HG03095 (cell line): ENCODE measurements at regions not wholly inside any gene's neighbourhood (a gene's known extent, or its start where the extent isn't known, plus 50 kb on each side); places are given as distances from the start of the nearest gene placed in this dataset.
"Not testable (repeated sequence)": the region's sequence is repeated elsewhere in the genome, so short reads cannot be mapped to it uniquely, and the experiment has no call there.

Experiments
- ATAC-seq: cut with Tn5 transposase; IDR thresholded peaks from one replicate; pipeline ENCODE4 v1.9.1; 2021; ENCODE audit warnings: moderate library complexity; ENCODE audit not compliant: unreplicated experiment

GRCh38 chr6:167707686-167708500 is 118.8 kb upstream of the AFDN start:
- ATAC-seq: no peak

- ATAC-seq: no peak
Measured at GRCh38 chr6:167708501-167709094, 118.1 kb upstream of the AFDN start.

GRCh38 chr6:167709196-167709595 is 117.5 kb upstream of the AFDN start:
- no peak for ATAC-seq

DNA sequence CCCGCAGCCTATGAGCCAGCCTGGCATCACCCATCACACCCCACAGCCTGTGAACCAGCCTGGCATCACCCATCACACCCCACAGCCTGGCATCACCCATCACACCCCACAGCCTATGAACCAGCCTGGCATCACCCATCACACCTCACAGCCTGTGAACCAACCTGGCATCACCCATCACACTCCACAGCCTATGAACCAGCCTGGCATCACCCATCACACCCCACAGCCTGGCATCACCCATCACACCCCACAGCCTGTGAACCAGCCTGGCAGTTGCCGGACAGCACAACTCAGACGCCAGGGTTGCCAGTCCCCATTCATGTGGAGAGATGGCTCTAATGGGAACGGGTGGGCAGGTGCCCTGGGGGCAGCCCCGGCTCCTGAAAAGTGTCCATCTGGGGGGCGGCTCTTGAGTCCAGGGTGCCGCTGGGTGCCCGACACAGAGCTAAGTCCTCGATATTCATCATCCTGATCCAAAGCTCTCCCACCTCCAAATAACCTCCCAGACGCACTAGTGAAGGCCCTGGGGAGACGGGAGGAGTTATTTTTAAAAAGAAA is 116.9 kb upstream of the AFDN start:
- not testable (repeated sequence) for ATAC-seq

- no peak for ATAC-seq
Measured at GRCh38 chr6:167710363-167710920, 116.3 kb upstream of the AFDN start.

- ATAC-seq: no peak
Measured at GRCh38 chr6:167711211-167711610, 115.5 kb upstream of the AFDN start.

DNA sequence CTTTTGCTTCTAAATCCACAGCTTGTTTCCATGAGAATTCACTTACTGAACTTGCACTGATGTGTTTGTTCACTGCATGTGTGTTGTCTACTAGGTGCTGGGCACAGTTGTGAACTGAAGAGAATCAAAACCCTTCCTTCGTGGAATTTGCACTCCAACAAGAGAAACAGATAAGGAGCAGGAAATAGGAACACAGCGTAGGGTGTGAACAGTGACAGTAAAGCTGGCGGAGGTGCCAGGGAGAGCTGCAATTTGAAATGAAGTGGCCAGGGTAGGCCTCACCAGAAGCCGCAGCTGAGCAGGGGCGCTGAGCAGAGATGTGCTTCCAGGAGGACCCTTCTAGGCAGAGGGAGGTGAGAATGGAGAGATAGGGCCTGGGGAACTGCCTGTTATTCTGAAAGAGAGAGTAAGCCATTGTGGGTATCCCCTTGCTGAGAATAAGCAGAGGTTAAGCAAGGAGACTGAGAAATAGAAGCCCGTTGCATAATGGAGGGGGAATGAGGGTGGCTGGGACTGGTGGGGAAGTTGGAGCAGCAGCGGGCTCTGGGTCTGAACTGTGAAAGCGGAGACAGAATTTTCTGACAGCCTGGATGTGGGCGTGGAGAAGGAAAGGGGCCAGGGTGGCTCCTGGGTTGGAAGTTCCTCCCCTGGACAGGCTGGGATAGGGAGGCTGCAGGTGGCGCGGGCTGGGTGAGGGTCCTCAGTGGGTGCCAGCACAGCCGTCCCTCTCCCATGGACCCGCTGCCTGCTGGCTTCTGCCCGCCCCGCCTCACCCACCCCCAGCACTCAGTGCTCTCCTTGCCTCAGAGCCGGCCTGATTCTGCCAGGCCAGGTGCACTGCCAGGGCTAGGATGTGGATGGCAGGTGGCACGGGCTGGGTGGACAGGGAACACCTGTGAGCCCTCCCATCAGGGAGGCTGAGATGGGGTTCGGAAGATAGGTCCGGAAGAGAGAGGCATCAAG is 114.7 kb upstream of the AFDN start:
- ATAC-seq: no peak

- ATAC-seq: no peak
Measured at GRCh38 chr6:167712731-167713475, 113.8 kb upstream of the AFDN start.

GRCh38 chr6:167714152-167714551 is 112.6 kb upstream of the AFDN start:
- ATAC-seq: no peak

GRCh38 chr6:167717455-167717854 is 109.3 kb upstream of the AFDN start:
- ATAC-seq: no peak

DNA sequence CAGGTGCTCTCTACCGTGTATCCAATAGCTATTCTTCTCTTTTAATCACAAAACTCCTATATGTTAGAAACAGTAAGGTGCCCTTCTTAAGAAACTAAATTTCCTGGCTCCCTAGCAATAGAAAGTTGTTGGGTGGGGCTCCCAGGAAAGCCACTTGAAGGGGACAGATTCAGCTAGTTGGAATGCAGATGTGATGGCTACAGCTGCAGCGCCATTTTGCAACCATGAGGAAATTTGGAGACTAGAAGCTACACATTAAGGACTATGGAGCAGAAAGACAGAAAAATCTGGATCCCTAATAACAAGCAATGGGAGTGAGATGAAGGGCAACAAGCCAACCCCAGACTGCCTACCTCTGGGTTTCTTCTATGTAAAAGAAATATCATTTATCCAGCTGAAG is 108.8 kb upstream of the AFDN start:
- ATAC-seq: no peak

DNA sequence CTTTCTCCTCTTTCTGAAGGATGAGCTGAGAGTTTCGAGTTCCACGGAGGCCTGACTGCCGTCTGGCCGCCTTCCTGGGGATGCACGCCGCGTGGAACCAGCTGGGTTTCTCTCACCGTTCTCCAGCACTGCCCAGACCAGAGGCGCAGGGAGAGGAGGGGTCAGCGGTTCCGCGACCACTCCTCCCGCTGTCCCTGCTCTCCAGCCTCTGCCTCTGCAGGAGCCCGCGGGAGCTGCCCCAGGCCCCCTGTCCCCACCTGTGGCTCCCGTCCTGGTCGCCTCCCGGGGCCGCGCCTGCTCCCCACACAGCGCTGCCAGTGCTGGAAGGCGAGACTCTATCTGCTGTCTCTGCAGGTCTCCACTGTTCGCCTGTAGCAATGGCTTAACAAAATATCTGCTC is 106.8 kb upstream of the AFDN start:
- no peak for ATAC-seq

DNA sequence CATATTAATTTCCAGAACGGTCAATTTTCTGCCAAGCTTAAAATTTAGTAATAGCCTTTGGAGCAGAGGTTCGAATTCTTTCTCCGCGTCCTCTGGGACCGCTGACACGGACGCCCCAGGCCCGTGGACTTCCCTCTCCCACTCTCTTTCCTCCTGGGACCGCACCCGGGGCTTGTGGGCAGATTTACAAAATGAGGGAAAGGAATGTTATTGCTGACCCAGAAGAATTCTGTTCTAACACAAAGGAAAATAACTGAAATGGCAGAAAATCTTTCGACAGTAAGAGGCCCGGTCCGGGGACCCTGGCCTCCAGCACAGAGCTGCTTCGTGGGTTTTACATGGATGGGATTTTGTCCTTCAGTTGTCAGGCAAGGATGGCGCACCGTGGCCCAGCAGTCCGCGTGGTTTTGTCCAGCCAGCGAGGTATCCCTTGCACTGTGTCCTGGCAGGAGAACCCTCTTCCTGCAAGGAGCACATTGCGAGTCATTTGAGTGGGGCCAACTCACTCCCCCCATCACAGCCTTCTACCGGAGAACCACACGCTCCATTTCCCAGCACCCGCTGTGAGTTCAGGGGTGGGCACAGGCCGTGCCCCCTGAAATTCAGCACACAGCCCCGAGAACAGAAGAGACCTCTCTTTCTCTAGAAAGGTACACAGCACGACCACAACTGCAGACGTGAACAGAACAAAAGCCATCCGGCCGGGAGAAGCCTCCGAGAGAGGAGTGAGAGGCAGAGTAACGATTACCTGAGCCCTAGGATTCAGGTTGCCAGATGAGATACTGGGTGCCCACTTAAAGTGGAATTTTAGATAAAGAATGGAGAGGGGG is 106.0 kb upstream of the AFDN start:
- ATAC-seq: no peak

DNA sequence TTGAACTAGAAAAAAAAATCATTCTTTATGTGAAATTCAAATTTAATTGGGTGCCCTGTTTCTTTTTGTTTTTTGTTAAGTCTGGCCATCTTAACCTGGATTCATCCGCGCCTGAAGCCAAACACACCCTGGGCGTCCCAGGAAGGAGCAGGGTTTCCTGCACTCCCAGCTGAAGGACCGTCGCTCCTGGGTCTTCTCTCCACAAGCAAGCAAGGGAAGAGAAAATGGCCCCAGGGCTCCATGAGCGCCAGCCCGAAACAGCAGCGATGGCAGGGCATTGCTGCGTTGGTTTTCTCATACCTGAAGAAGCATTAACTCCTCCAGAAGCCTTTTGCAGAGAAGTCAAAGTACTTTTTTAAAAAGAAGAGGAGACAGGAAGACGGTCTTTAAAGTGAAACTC is 105.4 kb upstream of the AFDN start:
- ATAC-seq: no peak

DNA sequence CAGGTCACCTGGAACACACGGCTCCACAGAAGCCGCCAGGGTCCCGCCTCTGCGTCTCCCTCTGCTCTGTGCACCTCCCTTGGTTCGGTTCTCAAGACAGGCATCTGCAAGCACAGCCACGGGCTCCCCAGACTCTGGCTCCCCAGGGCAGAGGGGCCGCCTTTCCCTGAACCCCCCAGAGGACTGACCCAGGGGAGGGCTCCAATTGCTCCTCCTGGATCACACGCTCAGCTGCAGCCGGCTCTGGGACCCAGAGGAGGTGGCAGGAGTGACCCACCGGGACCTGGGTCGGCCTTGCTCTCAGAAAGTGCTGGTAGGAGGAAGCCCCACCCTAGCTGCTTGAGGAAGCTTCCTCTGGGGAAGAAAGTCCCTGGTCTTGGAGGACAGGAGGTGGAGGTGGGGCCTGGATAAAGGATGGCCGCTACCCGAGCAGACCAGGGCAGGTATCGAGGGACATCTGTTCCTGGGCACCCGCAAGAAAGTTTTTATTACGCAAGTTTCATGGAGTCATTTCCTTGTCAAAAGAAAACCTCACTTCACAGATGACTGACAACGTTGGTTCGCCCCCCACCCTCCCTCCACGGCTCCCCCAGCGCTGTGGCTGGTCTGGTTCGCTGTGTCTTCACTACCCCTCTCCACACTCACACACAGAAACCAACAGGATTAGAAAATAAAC is 103.9 kb upstream of the AFDN start:
- no peak for ATAC-seq

DNA sequence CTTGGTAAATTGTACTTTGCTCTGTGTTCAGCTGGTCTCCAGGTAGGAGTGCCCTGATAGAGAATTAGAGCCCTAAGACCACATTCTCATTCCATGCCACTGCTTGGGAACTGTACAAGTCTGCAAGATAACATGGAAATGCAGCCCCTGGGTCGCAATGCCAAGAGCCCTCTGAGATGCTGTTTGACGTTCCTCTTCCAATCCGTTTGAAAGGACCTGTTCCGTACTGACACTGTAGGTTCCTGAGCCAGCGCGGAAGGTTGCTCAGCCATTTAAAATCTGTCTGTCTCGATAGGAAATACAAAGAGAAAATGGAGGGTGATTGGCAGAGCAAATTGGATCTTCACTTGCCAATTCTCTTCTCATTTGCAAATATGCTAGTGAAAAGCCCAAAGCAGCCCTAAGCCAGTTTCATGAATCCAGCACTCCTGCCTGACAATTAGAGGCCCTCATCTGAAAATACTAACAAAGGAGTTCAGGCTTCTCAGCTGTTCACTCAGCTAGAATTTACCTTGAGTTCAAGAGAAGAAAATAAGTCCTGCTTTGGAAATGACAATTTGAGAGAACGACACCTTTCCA is 100.6 kb upstream of the AFDN start:
- ATAC-seq: no peak

GRCh38 chr6:167730441-167730840 is 96.3 kb upstream of the AFDN start:
- no peak for ATAC-seq

GRCh38 chr6:167731216-167731615 is 95.5 kb upstream of the AFDN start:
- ATAC-seq: no peak
